ENCODE measurements at regions not wholly inside any gene's neighbourhood (a gene's known extent, or its start where the extent isn't known, plus 50 kb on each side); places are given as distances from the start of the nearest gene placed in this dataset.

DNA sequence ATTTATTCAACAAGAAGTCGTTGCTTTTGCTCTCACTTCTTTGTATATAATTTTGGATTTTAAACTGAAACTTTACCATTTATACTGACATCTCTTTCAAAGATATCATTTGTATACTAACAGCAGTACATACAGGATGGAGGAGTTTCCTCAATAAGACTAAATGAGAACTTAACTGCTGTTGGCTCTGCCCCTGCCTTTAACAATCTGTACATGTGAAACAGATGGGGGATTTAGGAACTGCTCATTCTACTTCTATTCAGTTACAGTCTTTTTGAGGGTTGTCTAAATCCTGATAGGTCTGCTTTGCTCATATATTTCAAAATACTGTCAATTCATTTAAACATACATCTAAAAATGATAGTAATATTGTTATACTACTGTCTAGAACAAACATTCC, 663.2 kb downstream of the ADGRL2 start:
- in situ Hi-C loops (cut with MboI; ENCODE audit: low sequenced_read_pairs, unreplicated experiment), result no loop called here
- DNase-seq (ENCODE audit: low spot score), result no peak
- TF ChIP-seq, protein P1, sequence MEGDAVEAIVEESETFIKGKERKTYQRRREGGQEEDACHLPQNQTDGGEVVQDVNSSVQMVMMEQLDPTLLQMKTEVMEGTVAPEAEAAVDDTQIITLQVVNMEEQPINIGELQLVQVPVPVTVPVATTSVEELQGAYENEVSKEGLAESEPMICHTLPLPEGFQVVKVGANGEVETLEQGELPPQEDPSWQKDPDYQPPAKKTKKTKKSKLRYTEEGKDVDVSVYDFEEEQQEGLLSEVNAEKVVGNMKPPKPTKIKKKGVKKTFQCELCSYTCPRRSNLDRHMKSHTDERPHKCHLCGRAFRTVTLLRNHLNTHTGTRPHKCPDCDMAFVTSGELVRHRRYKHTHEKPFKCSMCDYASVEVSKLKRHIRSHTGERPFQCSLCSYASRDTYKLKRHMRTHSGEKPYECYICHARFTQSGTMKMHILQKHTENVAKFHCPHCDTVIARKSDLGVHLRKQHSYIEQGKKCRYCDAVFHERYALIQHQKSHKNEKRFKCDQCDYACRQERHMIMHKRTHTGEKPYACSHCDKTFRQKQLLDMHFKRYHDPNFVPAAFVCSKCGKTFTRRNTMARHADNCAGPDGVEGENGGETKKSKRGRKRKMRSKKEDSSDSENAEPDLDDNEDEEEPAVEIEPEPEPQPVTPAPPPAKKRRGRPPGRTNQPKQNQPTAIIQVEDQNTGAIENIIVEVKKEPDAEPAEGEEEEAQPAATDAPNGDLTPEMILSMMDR (IDR thresholded peaks at IDR 0.05; ENCODE audit: borderline replicate concordance, control extremely low read depth, extremely low read depth, insufficient read depth, missing control alignments), result no peak

DNA sequence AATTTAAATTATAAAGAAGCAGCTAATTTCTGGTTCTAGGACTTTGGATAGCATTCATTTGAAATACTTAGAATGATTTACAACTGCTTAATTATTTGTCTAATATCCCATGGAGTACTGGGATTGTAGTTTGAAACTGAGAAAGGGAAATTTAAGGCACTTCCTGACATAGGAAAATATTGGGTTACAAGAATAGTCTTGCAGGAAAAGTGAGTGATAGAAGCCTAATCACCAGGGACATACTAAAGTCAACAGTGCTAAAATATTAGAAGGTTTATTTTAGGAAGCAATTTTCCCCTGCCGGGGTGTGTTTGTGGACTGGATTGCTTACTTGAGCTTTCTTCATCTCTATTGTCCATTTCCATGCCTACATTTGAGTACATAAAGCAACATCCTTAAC, 661.6 kb downstream of the ADGRL2 start:
- in situ Hi-C loops (cut with MboI; ENCODE audit: low sequenced_read_pairs, unreplicated experiment), result no loop called here
- no peak for DNase-seq (ENCODE audit: low spot score)
- TF ChIP-seq, protein P1 (IDR thresholded peaks at IDR 0.05; ENCODE audit: borderline replicate concordance, control extremely low read depth, extremely low read depth, insufficient read depth, missing control alignments), result no peak

DNA sequence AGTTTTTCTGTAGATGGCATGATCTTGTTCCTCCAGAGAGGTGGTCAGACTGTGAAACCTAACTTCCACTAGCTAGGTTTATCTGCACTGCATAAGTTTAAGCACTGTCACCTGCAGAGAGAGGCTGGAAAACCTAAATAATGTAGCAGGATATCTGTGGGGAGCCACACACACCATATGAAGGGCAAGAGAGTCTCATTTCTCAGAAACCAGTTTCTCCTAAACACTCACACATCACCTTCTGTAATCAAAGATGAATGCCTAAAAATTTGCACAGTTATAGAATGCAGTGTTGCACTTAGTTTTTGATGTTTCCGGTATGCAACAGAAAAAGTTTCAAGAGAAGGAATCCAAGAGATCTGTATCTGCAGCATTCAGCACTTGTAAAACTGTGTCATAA, 654.6 kb downstream of the ADGRL2 start:
- TF ChIP-seq, protein P1 (IDR thresholded peaks at IDR 0.05; ENCODE audit: borderline replicate concordance, control extremely low read depth, extremely low read depth, insufficient read depth, missing control alignments), result no peak
- in situ Hi-C loops (cut with MboI; ENCODE audit: low sequenced_read_pairs, unreplicated experiment), result no loop called here
- no peak for DNase-seq (ENCODE audit: low spot score)

DNA sequence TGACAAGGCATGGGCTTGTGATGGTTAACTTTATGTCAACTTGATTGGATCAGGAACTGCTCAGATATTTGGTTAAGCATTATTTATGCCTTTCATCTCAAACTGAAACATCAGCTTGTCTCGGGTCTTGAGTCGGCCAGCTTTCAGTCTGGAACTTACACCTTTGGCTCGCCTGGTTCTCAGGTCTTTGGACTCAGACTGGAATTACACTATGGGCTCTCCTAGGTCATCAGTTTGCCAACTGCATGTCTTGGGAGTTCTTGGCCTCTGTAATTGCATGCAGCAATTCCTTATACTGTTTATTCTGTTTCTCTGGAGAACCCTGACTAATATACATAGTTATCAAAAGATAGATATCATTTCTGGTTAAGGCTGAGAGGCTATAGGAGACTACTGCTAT, 653.7 kb downstream of the ADGRL2 start:
- in situ Hi-C loops (cut with MboI; ENCODE audit: low sequenced_read_pairs, unreplicated experiment), result no loop called here
- DNase-seq (ENCODE audit: low spot score), result no peak
- TF ChIP-seq, protein P1 (IDR thresholded peaks at IDR 0.05; ENCODE audit: borderline replicate concordance, control extremely low read depth, extremely low read depth, insufficient read depth, missing control alignments), result no peak

DNA sequence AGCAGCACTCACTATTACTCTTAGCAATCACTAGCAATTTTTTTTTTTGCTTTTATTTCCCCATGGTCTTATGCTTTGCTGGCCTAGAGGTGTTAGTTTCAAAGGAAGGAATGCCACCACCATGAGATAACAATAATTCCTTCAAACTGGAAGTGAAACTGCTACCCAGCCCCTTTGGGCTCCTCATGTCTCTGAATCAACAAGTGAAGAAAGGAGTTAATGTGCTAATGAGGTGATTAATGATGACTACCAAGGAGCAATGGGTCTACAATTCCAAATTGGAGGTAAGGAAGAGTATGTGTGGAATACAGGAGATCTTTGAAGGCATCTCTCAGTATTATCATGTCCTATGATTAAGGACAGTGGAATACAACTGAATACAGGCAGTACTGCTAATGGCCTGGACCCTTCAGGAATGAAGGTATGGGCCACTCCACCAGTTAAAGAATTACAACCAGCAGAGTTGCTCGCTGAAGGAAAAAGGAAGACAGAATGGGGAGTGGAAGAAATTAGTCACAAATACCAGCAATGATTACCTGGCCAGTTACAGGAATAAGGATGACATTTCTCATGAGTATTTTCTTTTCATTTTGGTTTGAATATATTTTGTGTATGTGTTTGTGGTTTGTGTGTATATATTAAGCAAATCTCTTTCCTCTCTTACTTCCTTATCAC, 652.9 kb downstream of the ADGRL2 start:
- in situ Hi-C loops (cut with MboI; ENCODE audit: low sequenced_read_pairs, unreplicated experiment), result no loop called here
- no peak for DNase-seq (ENCODE audit: low spot score)
- TF ChIP-seq, protein P1 (IDR thresholded peaks at IDR 0.05; ENCODE audit: borderline replicate concordance, control extremely low read depth, extremely low read depth, insufficient read depth, missing control alignments), result no peak

DNA sequence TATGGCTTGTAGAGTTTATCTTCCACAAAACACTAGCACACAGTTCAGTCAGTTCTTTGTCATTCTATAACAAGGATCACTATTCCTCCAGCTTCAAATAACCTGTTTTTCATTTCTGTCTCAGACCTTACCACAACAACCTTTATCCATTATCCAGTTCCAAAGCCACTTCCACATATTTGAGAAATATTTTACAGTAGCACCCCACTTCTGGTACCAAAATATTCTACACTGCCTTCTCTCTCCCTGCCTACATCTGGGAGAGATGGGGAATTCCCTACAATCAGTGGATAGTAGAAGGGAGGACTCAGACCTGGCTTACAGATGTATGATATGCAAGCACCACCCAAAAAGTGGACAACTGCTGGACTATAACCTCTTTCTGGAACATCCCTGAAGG, 651.4 kb downstream of the ADGRL2 start:
- DNase-seq (ENCODE audit: low spot score), result no peak
- in situ Hi-C loops (cut with MboI; ENCODE audit: low sequenced_read_pairs, unreplicated experiment), result no loop called here
- TF ChIP-seq, protein P1 (IDR thresholded peaks at IDR 0.05; ENCODE audit: borderline replicate concordance, control extremely low read depth, extremely low read depth, insufficient read depth, missing control alignments), result no peak
